ENCODE measurements at regions not wholly inside any gene's neighbourhood (a gene's known extent, or its start where the extent isn't known, plus 50 kb on each side); places are given as distances from the start of the nearest gene placed in this dataset.
A peak's percentile ranks its signal among the peaks of the same experiment; 100 is the strongest.
"Not testable (repeated sequence)": the region's sequence is repeated elsewhere in the genome, so short reads cannot be mapped to it uniquely, and the experiment has no call there.

DNA sequence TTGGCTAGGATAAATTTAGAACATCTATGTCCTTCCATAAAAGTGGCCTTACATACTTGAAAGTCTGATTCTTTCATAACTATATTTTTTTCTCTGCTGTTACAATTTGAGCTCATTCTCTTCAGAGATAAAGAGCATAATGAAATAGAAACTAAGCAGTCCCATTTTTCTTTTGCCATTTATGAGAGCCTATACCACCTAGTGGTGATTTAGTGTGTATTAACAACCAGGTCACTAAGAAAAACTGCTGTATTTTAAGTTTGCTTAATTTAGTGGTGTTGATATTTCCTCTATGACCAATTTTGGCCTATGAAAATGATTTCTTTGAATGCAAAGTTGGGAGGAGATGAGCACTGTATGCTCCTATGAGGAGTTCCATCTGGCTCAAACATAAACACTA lies 88.7 kb upstream of the ZWINT start:
- no peak for DNase-seq
- intact Hi-C loops (cut with DNase I): no loop called here

DNA sequence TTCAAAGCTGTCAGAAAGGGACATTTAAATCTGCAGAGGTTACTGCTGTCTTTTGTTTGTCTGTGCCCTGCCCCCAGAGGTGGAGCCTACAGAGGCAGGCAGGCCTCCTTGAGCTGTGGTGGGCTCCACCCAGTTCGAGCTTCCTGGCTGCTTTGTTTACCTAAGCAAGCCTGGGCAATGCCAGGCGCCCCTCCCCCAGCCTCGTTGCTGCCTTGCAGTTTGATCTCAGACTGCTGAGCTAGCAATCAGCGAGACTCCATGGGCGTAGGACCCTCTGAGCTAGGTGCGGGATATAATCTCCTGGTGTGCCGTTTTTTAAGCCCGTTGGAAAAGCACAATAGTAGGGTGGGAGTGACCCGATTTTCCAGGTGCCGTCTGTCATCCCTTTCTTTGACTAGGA lies 86.6 kb upstream of the ZWINT start:
- DNase-seq: peak in 2 of 10 donors; percentile 44 to 46
- intact Hi-C loops (cut with DNase I): not testable (repeated sequence)

DNA sequence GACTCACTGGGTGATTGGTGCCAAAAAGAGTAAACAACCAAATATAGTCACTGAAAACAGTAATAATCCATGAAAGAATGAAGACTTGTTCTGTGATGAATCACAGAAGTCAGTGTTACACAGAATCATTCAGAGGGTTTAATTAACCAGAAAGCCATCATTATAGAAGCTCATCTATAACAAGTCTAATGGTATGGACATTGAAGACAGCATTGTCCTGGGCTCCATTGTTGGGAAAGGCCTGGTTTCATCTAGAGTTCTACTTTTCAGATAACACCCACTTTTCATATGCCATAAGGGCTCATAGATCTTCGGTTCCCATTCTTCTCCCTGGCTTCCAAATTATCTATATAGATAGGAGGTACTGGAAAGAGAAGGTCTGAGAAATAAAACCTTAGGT lies 80.3 kb upstream of the ZWINT start:
- DNase-seq; intact Hi-C loops (cut with DNase I): not testable (repeated sequence)
